Stimulated activated naive CD8-positive, alpha-beta T cell treated with anti-CD3 and anti-CD28 coated beads, Interleukin-15, amount 100 ng/mL, for 72 hours (primary cell): ENCODE measurements at regions not wholly inside any gene's neighbourhood (a gene's known extent, or its start where the extent isn't known, plus 50 kb on each side); places are given as distances from the start of the nearest gene placed in this dataset.

Experiments
- ATAC-seq: fragments of 150-1000 bp; cut with Tn5 transposase; 2 replicates; pipeline ENCODE4 v1.10.0; 2021; ENCODE audit warnings: mild to moderate bottlenecking, moderate library complexity
- DNase-seq, 2 donors: peaks; one replicate each; pipeline ENCODE4 v3.0.0; 2021 to 2022
- H3K27ac Mint-ChIP-seq, 2 donors: one replicate each; pipeline ENCODE4 v1.8.0; 2022; ENCODE audit warnings: mild to moderate bottlenecking in 2 of 2, mixed read lengths in 2 of 2, moderate library complexity in 2 of 2
- H3K27me3 Mint-ChIP-seq: one replicate; pipeline ENCODE4 v1.8.0; 2022; ENCODE audit warnings: mixed read lengths
- H3K4me1 Mint-ChIP-seq: one replicate; pipeline ENCODE4 v1.8.0; 2022; ENCODE audit warnings: mild to moderate bottlenecking, mixed read lengths
- H3K4me3 Mint-ChIP-seq, 2 donors: one replicate each; pipeline ENCODE4 v1.8.0; 2022; ENCODE audit warnings: mild to moderate bottlenecking in 2 of 2, mixed read lengths in 2 of 2, moderate library complexity in 1 of 2
- H3K9me3 Mint-ChIP-seq, 2 donors: one replicate each; pipeline ENCODE4 v1.8.0; 2022; ENCODE audit warnings: mixed read lengths in 2 of 2

DNA sequence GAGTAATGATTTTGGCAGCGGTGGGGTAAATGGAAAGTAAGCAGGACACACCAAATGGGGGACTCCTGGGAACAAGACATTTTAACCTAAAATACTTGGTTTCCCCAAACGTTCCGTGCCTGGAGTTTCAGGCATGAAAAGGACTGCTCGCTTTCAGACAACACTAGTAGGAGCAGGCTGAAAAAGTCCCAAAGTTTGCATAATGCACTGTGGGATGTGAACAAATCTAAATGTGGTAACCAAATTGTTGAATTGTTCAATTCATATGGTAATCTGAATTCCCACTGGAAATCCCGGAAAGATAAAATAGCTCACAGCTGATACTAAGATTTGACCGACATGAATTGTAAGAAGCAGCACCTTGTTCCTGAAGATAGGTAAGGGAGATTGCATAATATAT lies 467.2 kb upstream of the ARGLU1 start:
- ATAC-seq: no peak
- no peaks in the 10 kb centered on the region for H3K27me3 Mint-ChIP-seq
- H3K4me3 Mint-ChIP-seq: no peak overlapping the region
- DNase-seq: no peak
- peaks cover 0 to 16% of the 10 kb centered on the region in 2 donors for H3K9me3 Mint-ChIP-seq
- H3K4me1 Mint-ChIP-seq: no peaks in the 10 kb centered on the region
- H3K27ac Mint-ChIP-seq: no peak overlapping the region

DNA sequence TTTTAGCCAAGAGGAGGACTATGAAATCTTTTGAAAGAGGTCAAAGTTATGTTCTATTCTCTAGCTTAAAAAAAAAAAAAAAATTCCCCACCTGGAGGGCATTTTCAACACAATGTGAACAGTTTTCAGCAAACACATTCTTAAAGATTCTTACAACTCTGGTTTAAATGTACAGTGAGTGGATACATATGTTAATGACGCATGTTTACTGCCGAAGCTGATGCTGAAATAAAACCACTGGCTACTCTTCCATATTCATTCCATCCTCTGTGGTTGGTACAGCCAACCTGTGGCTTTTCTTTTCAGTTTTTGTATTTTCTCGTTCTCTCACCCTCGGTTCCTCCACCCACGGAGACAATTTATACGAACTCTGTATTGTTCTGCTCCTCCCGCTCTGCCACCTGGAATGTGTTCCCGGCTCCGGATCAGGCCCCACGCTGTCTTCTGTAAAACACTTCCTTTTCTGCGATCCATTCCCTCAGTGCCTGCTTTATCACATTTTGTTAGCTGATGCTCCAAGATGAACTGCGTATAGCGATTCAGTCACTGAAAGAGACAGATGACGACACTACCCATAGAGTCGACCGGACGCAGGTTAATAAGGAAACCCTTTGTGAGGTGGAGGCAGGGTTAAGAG lies 466.4 kb upstream of the ARGLU1 start:
- no peak for ATAC-seq
- H3K4me3 Mint-ChIP-seq: no peak overlapping the region
- H3K27me3 Mint-ChIP-seq: no peaks in the 10 kb centered on the region
- H3K9me3 Mint-ChIP-seq: peaks cover 0 to 16% of the 10 kb centered on the region in 2 donors
- no peak for DNase-seq
- no peaks in the 10 kb centered on the region for H3K4me1 Mint-ChIP-seq
- H3K27ac Mint-ChIP-seq: no peak overlapping the region

DNA sequence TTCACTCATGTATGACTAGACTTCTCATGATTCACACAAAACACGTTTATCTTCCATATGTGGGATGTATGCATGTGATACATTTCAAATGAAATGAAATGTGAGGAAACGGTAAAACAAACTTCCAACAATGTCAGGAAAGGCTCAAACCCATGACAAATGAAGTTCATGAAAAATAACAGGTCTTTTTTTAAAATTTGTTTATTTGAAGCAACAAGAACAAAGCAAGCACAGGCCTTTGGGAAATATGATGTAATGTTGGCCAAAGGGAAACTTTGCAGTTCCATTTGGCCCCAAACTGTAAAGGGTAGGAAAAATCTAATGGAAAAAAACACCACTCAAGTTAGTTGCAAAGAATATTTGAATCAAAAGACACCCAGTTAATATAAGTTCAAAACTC lies 463.8 kb upstream of the ARGLU1 start:
- H3K27me3 Mint-ChIP-seq: no peaks in the 10 kb centered on the region
- H3K4me3 Mint-ChIP-seq: no peak overlapping the region
- peaks cover 0 to 16% of the 10 kb centered on the region in 2 donors for H3K9me3 Mint-ChIP-seq
- DNase-seq (no peak), ATAC-seq (no peak)
- no peaks in the 10 kb centered on the region for H3K4me1 Mint-ChIP-seq
- H3K27ac Mint-ChIP-seq: no peak overlapping the region

DNA sequence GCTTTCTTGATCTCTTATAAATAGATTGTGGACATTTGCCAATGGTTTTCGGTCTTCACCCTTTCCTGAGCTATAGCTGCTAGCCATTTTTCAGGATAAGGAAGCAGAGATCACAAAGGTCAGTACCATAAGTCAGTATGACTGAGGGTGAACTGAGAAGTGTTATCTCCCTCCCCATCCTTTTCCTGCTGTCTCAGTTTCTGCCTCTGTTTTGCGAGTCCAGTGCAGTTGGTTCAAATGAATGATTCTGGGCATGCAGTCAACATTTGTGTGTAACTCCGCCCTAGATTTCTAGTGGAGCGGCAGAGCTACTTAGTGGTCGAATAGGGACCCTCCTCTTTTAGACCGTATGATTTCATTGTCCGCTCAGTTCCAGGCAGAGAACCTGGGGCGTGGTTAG lies 460.8 kb upstream of the ARGLU1 start:
- Mint-ChIP-seq H3K4me1 (no peaks in the 10 kb centered on the region), H3K27ac (no peak overlapping the region), H3K27me3 (no peaks in the 10 kb centered on the region), H3K4me3 (no peak overlapping the region), H3K9me3 (peaks cover 0 to 7% of the 10 kb centered on the region in 2 donors)
- ATAC-seq (no peak), DNase-seq (no peak)

DNA sequence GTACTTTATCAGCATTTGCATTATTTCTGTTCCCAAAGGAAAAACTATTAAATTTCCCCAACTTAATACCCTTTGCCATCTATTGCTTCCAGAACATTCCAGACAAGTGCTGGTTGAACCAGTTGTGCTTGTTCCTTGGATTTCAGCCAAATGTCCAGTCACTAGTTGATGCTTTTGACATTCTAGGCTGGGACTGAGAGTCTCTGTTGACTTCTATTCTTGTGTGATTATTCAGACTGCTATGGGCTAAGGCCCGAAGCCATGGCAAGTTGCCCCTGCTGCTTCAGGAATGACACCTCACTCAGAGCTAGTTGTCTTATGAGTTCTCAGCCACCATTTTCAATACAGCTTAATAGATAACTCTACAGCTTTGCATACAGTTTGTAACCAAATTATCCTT lies 458.1 kb upstream of the ARGLU1 start:
- no peaks in the 10 kb centered on the region for H3K4me1 Mint-ChIP-seq
- no peak overlapping the region for H3K4me3 Mint-ChIP-seq
- H3K27ac Mint-ChIP-seq: no peak overlapping the region
- no peak for DNase-seq
- H3K9me3 Mint-ChIP-seq: peaks cover 7 to 13% of the 10 kb centered on the region in 2 donors
- H3K27me3 Mint-ChIP-seq: no peaks in the 10 kb centered on the region
- no peak for ATAC-seq

DNA sequence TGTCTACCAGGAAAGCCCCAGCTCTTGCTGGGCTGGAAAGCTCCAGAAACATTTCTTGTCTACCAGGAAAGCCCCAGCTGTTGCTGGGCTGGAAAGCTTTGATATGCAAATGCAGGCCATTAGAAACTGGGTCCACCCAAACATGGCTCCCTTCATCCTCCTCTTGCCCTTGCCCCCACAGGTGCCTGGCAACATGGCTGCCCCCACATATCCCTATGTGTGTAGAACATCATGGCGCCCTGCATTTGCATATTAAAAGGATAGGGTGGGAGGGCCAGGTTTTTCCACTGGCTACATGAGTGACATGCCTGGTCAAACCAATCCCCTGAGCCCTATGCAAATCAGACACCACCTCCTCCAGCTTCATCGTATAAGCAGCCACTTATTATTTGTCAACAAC lies 455.4 kb upstream of the ARGLU1 start:
- Mint-ChIP-seq H3K9me3 (peaks cover 7 to 9% of the 10 kb centered on the region in 2 donors), H3K27ac (no peak overlapping the region), H3K4me3 (no peak overlapping the region), H3K27me3 (no peaks in the 10 kb centered on the region), H3K4me1 (no peaks in the 10 kb centered on the region)
- ATAC-seq: no peak
- DNase-seq: no peak

DNA sequence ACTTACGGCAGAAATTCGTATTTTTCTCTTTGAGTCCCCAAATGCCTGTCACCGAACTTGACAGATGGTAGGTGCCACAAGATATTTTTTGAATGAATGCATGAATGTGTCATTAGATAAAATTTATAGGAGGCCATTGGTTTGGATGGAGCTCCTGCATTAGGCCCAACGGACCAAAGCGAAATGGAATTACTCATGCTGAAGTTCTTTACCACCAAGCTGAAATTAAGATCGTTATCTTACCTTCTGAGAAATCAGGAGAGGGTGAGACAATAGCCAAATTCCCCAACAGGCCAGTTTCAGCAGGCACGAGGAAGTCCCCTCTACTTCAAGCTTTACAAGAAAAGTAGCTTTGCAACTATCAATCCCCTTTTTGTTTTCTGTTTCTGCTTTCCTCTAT lies 452.5 kb upstream of the ARGLU1 start:
- DNase-seq: no peak
- H3K9me3 Mint-ChIP-seq: peaks cover 7 to 9% of the 10 kb centered on the region in 2 donors
- no peak for ATAC-seq
- H3K27me3 Mint-ChIP-seq: no peaks in the 10 kb centered on the region
- no peak overlapping the region for H3K4me3 Mint-ChIP-seq
- no peaks in the 10 kb centered on the region for H3K4me1 Mint-ChIP-seq
- H3K27ac Mint-ChIP-seq: no peak overlapping the region

DNA sequence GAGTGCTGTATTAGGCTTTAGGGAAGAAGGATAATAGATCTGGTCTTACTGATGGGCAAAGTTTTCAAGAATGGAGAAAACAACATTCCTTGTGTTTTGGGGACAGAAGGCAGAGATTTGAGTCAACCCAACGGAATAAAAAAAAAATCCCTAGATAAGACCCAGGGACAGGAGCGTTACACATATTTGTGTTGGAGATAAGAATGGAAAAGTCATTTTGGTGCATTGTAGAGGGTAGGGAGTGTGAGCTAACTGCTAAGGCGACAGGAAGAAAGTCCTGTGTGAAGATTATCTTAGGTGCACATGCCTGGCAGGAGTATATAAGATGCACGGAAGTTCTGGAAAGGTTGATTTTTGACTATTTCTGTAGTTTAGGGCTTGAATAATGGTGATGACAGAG lies 450.3 kb upstream of the ARGLU1 start:
- ATAC-seq (no peak), DNase-seq (no peak)
- no peak overlapping the region for H3K4me3 Mint-ChIP-seq
- H3K27ac Mint-ChIP-seq: no peak overlapping the region
- H3K27me3 Mint-ChIP-seq: no peaks in the 10 kb centered on the region
- H3K4me1 Mint-ChIP-seq: no peaks in the 10 kb centered on the region
- peaks cover 7 to 9% of the 10 kb centered on the region in 2 donors for H3K9me3 Mint-ChIP-seq

DNA sequence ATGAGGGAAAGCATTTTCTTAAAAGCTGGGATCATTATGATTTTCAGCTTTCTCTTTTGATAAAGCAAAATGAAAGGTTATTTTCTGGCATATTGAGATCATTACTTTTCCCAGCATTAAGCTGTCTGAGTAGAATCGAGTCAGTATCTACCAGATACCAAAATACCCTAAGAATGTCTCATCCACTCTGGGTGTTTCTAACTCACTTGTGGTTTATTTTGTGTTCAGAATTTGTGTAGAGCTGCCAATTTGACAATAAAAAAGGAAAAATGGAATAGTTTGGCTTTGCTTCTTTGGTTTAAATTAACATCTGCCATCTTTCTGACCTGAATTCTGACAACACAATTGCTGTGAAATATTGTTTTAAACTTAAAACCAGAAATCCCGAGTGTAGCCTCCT lies 438.7 kb upstream of the ARGLU1 start:
- H3K4me3 Mint-ChIP-seq: no peak overlapping the region
- DNase-seq (no peak), ATAC-seq (no peak)
- H3K9me3 Mint-ChIP-seq: no peaks in the 10 kb centered on the region
- no peaks in the 10 kb centered on the region for H3K4me1 Mint-ChIP-seq
- no peak overlapping the region for H3K27ac Mint-ChIP-seq
- H3K27me3 Mint-ChIP-seq: no peaks in the 10 kb centered on the region

DNA sequence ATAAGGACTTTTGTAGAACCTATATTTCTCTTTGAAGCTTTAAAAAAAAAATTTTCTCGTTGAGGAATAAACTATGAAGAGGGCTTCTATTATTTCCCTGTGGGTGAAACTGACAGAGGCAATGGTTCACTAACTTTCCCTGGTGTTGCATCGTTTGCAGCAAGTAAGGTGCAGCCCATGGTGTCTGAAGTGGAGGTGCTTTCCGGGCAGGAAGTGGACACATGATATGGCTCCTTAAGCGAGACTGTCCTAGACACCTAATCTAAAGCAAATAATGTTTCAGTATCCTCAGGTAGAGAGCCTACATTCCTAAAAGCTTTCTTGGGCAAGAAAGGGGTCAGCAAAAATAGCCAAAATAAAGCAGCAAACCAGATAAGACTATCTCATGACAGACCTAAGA lies 437.6 kb upstream of the ARGLU1 start:
- Mint-ChIP-seq H3K27me3 (no peaks in the 10 kb centered on the region), H3K4me3 (no peak overlapping the region), H3K9me3 (no peaks in the 10 kb centered on the region), H3K27ac (no peak overlapping the region), H3K4me1 (no peaks in the 10 kb centered on the region)
- DNase-seq: no peak
- no peak for ATAC-seq

DNA sequence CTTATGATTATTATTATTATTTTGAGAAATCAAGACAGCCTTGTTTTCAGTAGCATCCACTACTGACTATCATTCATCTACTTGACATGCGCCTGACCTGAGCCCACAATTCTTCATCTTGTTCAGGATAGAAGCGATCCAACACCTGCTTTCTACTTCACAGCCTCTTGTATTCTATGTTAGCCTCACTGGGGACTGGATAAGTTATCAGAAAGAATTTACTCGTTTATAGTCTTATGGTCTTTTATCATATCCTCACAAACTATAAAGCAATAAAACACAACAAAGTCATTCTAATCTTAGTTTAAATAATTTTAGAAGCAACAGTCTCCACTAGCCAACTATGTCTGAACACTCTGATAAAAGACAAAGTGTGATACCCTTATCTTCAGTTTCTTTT lies 436.0 kb upstream of the ARGLU1 start:
- Mint-ChIP-seq H3K9me3 (peaks cover 0 to 7% of the 10 kb centered on the region in 2 donors), H3K4me3 (no peak overlapping the region), H3K27ac (no peak overlapping the region), H3K4me1 (no peaks in the 10 kb centered on the region), H3K27me3 (no peaks in the 10 kb centered on the region)
- DNase-seq (no peak), ATAC-seq (no peak)

DNA sequence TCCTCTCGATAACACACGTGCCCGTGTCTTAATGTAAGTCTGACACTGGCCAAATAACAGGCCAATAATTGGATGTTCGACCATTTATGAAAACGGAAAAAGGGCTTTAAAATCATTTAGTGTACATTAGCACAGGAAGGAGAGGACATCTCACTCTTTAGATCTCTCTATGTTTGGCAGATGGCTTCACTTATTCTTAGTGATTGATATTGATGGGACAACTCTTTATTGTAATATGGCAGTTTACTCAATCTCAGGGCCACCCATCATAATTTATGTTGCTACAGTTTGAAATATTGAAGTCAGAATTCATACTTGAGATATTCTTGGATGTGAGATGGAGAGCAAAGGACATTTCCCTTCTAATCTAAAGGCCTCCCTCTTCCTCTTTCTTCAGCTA lies 430.7 kb upstream of the ARGLU1 start:
- no peak overlapping the region for H3K4me3 Mint-ChIP-seq
- H3K4me1 Mint-ChIP-seq: no peaks in the 10 kb centered on the region
- no peak for DNase-seq
- H3K27ac Mint-ChIP-seq: no peak overlapping the region
- H3K27me3 Mint-ChIP-seq: no peaks in the 10 kb centered on the region
- peaks cover 0 to 7% of the 10 kb centered on the region in 2 donors for H3K9me3 Mint-ChIP-seq
- no peak for ATAC-seq

DNA sequence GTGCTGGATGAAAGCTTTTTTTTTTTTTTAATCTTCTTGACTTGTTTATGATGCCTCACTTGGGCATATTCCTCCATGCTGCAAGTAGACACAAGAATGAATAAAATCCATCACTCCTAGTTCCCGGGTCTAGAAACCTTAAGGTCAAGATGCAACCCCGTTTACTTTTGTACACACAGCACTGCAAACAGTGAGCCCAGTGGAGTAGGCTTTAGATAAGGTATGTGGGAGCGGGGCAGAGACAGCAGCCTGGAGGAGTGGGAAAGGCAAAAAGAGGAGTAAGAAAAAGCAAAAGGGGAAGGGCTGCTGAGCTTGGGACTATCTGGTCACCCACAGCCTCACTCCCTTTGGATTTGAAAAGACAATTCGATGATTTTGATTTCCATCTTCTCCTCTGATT lies 429.8 kb upstream of the ARGLU1 start:
- Mint-ChIP-seq H3K27ac (no peak overlapping the region), H3K9me3 (peaks cover 0 to 10% of the 10 kb centered on the region in 2 donors), H3K27me3 (no peaks in the 10 kb centered on the region), H3K4me3 (no peak overlapping the region), H3K4me1 (no peaks in the 10 kb centered on the region)
- ATAC-seq (no peak), DNase-seq (no peak)

DNA sequence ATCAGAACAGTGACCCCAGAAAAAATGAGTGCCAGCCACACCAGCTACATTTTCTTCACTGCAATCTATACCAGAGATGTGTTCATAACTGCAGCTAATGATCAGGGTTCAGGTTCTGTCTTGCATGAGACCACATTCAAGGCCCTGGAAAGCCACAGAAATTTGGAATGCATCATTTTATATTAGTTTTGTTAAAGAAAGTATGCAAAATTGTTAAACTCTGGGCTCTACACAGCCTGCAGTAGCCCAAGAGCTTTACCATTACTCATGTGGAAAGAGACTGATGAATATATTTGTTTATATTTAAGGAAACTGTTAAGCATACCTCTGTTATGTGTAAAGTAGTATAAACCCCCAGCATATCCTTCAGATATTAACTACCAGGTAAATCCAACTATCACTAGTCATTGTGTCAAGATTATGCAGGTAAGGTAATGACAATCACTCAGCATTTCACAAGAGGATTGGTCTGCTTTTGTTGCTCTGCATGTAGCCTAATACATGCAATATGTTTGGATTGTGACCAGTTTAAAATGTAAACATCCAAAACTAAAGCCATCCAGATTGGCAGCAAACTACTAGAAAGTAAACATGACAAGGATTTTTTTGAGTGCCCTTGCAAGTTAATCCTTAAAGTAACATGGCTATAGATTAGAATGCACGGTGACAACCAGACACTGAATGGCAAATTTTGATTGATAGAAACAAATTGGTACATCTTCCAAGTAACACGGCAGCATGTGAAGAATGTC lies 429.1 kb upstream of the ARGLU1 start:
- H3K4me1 Mint-ChIP-seq: no peaks in the 10 kb centered on the region
- no peak overlapping the region for H3K27ac Mint-ChIP-seq
- no peak overlapping the region for H3K4me3 Mint-ChIP-seq
- DNase-seq (no peak), ATAC-seq (no peak)
- peaks cover 0 to 14% of the 10 kb centered on the region in 2 donors for H3K9me3 Mint-ChIP-seq
- no peaks in the 10 kb centered on the region for H3K27me3 Mint-ChIP-seq

DNA sequence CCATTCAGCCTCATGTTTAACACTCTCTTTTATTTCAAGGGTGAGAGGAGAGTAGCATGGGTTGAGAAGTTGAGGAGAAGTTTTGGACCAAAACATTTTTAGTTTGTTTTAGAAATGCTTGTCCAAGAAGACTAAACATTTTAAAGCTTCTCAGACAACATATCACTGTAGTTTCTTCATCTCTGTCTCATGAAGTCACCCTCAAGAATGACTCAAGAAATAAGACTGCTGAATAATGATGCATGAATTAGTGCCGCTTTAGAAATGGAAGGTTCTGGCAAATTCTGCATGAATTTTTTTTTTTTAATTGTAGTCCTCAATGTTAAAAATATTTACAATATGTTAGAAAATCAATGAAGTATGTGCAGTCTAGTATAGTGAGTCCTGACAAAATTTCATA lies 422.7 kb upstream of the ARGLU1 start:
- Mint-ChIP-seq H3K9me3 (peaks cover 9 to 28% of the 10 kb centered on the region in 2 donors), H3K4me1 (no peaks in the 10 kb centered on the region), H3K4me3 (no peak overlapping the region), H3K27ac (no peak overlapping the region), H3K27me3 (no peaks in the 10 kb centered on the region)
- DNase-seq (no peak), ATAC-seq (no peak)

DNA sequence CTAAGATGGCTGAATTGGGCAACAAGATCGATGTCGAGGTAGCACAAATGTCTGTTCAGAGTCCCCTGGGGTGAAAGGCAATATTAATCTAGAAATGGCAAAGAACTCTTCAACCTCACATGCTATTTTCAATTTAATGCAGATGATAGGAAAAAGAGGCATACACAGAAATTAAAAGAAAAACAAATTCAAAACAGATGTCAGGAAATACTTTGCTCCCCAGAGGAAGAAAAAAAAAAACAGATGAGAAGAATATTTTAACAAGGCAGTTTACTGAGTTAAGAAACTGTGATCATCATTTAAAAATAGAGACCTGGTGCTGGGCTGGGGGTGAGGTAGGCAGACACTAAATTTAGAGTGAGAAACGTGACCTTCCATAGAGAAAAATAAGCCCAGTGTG lies 421.9 kb upstream of the ARGLU1 start:
- DNase-seq (no peak), ATAC-seq (no peak)
- Mint-ChIP-seq H3K9me3 (peaks cover 9 to 28% of the 10 kb centered on the region in 2 donors), H3K4me3 (no peak overlapping the region), H3K27ac (no peak overlapping the region), H3K4me1 (no peaks in the 10 kb centered on the region), H3K27me3 (no peaks in the 10 kb centered on the region)

DNA sequence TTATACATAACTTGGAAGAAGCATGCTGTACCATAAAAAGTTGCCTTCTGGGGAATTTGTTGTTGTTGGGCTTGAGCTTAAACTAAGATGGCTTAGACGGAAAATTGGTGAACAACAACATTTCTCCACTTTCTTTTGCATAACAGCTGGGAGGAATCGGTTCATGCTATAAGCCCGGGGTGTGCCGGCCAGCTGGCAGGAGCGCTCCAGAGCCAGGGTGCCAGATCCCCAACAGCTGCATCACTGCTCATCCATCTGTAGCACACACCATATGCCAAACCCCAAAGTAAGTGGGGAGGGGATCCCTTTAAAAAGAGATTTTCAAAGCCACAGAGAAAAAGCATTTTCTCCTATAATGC lies 419.5 kb upstream of the ARGLU1 start:
- Mint-ChIP-seq H3K27me3 (no peaks in the 10 kb centered on the region), H3K4me1 (no peaks in the 10 kb centered on the region), H3K9me3 (peaks cover 12 to 26% of the 10 kb centered on the region in 2 donors), H3K4me3 (no peak overlapping the region), H3K27ac (no peak overlapping the region)
- DNase-seq: no peak
- ATAC-seq: no peak
